ENCODE measurements at regions not wholly inside any gene's neighbourhood (a gene's known extent, or its start where the extent isn't known, plus 50 kb on each side); places are given as distances from the start of the nearest gene placed in this dataset.
A peak's percentile ranks its signal among the peaks of the same experiment; 100 is the strongest.

DNA sequence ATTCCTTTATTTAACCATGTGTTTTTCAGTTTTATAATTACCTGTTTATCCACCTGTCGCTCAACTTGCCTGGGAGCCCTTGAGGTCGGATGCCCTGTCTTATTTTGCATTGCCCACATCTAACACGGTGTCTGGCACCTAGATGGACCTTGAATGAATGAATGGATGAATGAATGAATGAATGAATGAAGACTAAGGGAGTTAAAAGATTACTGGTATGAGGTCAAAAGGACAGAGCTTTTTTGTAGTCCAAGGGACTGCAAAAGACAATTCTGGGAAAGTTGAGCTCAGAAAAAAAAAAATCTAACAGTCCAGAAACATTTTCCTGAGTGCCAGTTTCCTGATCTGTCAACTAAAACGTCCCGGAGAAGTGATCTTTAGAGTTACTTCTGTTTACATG lies 244.6 kb upstream of the MYOCD start:
- no peak for FAIRE-seq
- Histone ChIP-seq H3K27me3 (ENCODE audit: control insufficient read depth in 3 of 3, insufficient read depth in 3 of 3, low read length in 3 of 3) (no peaks in the 10 kb centered on the region), H3K9me3 (ENCODE audit: control insufficient read depth in 2 of 2, insufficient read depth in 1 of 2, low read depth in 1 of 2, low read length in 1 of 2) (no peaks in the 10 kb centered on the region), H3K27ac (ENCODE audit: low read depth in 1 of 3, low read length in 2 of 3) (no peak overlapping the region), H3K36me3 (ENCODE audit: control insufficient read depth in 3 of 3, insufficient read depth in 2 of 3, low read depth in 1 of 3, low read length in 3 of 3) (no peaks in the 10 kb centered on the region), H3K4me3 (ENCODE audit: low read depth in 1 of 3, low read length in 3 of 3) (no peak overlapping the region), H3K4me1 (ENCODE audit: control insufficient read depth in 3 of 3, insufficient read depth in 2 of 3, low read depth in 1 of 3, low read length in 2 of 3) (no peaks in the 10 kb centered on the region)
- WGBS, 3 donors, result 57 to 59% (median 58%) methylated on average over 5 of the region's 5 CpGs
- no peak for DNase-seq

DNA sequence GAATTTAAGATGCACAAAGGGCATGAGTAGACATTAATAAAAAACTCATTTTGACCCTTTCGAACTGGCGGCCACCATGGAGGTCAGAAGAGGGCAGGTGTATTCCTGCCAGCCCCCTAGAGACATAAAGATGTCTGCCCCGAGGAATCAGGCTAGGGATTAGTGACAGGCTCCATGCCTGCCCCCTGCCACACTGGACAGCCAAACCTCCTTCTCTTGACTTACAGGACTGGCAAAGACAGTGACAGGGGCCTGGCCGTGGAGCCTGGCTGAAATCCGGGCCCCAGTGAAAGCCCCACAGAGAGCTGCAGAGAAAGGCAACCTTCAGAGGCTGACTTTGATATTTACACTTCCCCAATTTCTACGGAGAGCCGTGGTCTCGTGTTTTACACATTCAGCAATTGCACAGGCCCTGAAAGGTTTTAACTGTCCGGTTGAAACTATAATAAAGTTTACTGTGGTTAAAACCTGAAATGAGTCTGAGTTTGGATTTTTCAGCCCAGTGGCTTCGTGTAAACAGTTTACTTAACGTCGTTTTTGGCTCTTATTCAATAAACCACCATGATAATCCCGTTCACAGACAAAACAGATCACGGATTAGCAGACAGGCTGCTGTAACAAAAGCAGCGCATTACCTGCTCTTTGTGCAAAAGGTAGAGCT lies 243.9 kb upstream of the MYOCD start:
- H3K4me1 ChIP-seq (ENCODE audit: control insufficient read depth in 3 of 3, insufficient read depth in 2 of 3, low read depth in 1 of 3, low read length in 2 of 3), result no peaks in the 10 kb centered on the region
- H3K36me3 ChIP-seq (ENCODE audit: control insufficient read depth in 3 of 3, insufficient read depth in 2 of 3, low read depth in 1 of 3, low read length in 3 of 3), result no peaks in the 10 kb centered on the region
- FAIRE-seq, result no peak
- no peak overlapping the region for H3K4me3 ChIP-seq (ENCODE audit: low read depth in 1 of 3, low read length in 3 of 3)
- no peaks in the 10 kb centered on the region for H3K27me3 ChIP-seq (ENCODE audit: control insufficient read depth in 3 of 3, insufficient read depth in 3 of 3, low read length in 3 of 3)
- H3K27ac ChIP-seq (ENCODE audit: low read depth in 1 of 3, low read length in 2 of 3), result peak overlapping the region in 1 of 3 donors; percentile 47
- no peaks in the 10 kb centered on the region for H3K9me3 ChIP-seq (ENCODE audit: control insufficient read depth in 2 of 2, insufficient read depth in 1 of 2, low read depth in 1 of 2, low read length in 1 of 2)
- no peak for DNase-seq
- 47 to 61% (median 54%) methylated on average over 15 of the region's 15 CpGs for WGBS, 3 donors

DNA sequence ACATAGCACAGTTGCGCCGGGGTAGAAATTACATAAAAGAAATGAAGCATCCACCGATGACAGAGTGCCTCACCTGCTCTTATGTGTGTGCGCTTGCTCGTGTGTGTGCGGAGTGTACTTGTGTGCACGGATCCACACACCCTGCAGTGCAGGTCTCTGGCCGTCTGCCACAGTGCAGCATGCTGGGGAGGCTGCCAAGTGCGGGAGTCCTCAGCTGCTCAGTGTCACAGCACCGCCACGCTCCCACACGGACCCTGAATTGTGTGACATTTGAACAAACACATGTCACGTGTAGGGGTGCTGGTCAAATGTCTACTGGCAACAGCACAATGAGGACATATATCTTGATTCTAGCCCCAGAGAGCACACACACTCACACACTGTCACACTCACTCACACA lies 243.0 kb upstream of the MYOCD start:
- DNase-seq (no peak), FAIRE-seq (no peak)
- Histone ChIP-seq H3K27me3 (ENCODE audit: control insufficient read depth in 3 of 3, insufficient read depth in 3 of 3, low read length in 3 of 3) (no peaks in the 10 kb centered on the region), H3K4me1 (ENCODE audit: control insufficient read depth in 3 of 3, insufficient read depth in 2 of 3, low read depth in 1 of 3, low read length in 2 of 3) (no peaks in the 10 kb centered on the region), H3K27ac (ENCODE audit: low read depth in 1 of 3, low read length in 2 of 3) (no peak overlapping the region), H3K9me3 (ENCODE audit: control insufficient read depth in 2 of 2, insufficient read depth in 1 of 2, low read depth in 1 of 2, low read length in 1 of 2) (no peaks in the 10 kb centered on the region), H3K36me3 (ENCODE audit: control insufficient read depth in 3 of 3, insufficient read depth in 2 of 3, low read depth in 1 of 3, low read length in 3 of 3) (no peaks in the 10 kb centered on the region), H3K4me3 (ENCODE audit: low read depth in 1 of 3, low read length in 3 of 3) (no peak overlapping the region)
- 72 to 81% (median 76%) methylated on average over 13 of the region's 13 CpGs for WGBS, 3 donors

DNA sequence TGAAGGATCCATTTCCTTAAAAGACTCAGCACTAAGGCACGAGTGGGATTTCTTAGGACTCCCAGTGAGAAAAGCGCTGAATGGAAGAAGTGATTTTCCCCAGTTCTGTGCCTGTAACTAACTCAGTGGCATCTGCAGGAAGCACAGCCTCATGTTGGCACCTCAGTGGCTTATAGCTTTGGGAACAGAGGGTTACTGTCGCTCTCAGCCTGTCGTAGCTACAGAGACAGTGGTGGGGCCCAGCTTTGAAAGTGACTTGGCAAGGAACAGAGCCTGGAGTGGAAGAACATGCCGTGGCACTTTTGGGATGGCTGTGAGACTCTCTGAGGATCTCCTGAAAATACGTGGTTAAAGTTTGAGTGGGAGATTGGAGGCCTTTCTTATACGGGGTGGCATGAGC lies 242.4 kb upstream of the MYOCD start:
- no peak overlapping the region for H3K27ac ChIP-seq (ENCODE audit: low read depth in 1 of 3, low read length in 2 of 3)
- no peaks in the 10 kb centered on the region for H3K4me1 ChIP-seq (ENCODE audit: control insufficient read depth in 3 of 3, insufficient read depth in 2 of 3, low read depth in 1 of 3, low read length in 2 of 3)
- FAIRE-seq, result no peak
- no peaks in the 10 kb centered on the region for H3K27me3 ChIP-seq (ENCODE audit: control insufficient read depth in 3 of 3, insufficient read depth in 3 of 3, low read length in 3 of 3)
- H3K4me3 ChIP-seq (ENCODE audit: low read depth in 1 of 3, low read length in 3 of 3), result no peak overlapping the region
- no peaks in the 10 kb centered on the region for H3K36me3 ChIP-seq (ENCODE audit: control insufficient read depth in 3 of 3, insufficient read depth in 2 of 3, low read depth in 1 of 3, low read length in 3 of 3)
- no peaks in the 10 kb centered on the region for H3K9me3 ChIP-seq (ENCODE audit: control insufficient read depth in 2 of 2, insufficient read depth in 1 of 2, low read depth in 1 of 2, low read length in 1 of 2)
- WGBS, 3 donors, result 83 to 89% (median 84%) methylated on average over 7 of the region's 7 CpGs
- no peak for DNase-seq

DNA sequence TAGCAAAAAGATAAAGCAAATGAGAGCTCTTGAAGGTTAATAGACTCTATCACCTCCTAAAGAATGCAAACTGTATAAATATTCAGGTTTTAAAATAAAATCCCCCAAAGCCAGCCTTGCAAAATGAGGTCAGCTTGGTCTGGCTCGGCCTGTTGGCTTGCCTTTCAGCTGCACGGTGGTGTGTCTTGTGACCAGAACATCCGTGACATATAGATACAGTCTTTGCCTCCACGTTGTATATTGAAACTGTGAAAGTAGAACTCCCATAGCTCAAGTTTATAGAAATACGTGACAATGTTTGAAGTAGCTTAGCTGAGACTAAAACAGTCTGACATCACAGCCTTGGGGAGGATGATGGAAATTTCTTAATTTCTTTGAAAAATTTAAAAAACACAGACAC lies 236.6 kb upstream of the MYOCD start:
- H3K4me1 ChIP-seq (ENCODE audit: control insufficient read depth in 3 of 3, insufficient read depth in 2 of 3, low read depth in 1 of 3, low read length in 2 of 3), result no peaks in the 10 kb centered on the region
- FAIRE-seq (no peak), DNase-seq (no peak)
- H3K4me3 ChIP-seq (ENCODE audit: low read depth in 1 of 3, low read length in 3 of 3), result no peak overlapping the region
- no peaks in the 10 kb centered on the region for H3K27me3 ChIP-seq (ENCODE audit: control insufficient read depth in 3 of 3, insufficient read depth in 3 of 3, low read length in 3 of 3)
- no peak overlapping the region for H3K27ac ChIP-seq (ENCODE audit: low read depth in 1 of 3, low read length in 2 of 3)
- H3K9me3 ChIP-seq (ENCODE audit: control insufficient read depth in 2 of 2, insufficient read depth in 1 of 2, low read depth in 1 of 2, low read length in 1 of 2), result no peaks in the 10 kb centered on the region
- 71 to 82% (median 77%) methylated on average over 5 of the region's 5 CpGs for WGBS, 3 donors
- no peaks in the 10 kb centered on the region for H3K36me3 ChIP-seq (ENCODE audit: control insufficient read depth in 3 of 3, insufficient read depth in 2 of 3, low read depth in 1 of 3, low read length in 3 of 3)

DNA sequence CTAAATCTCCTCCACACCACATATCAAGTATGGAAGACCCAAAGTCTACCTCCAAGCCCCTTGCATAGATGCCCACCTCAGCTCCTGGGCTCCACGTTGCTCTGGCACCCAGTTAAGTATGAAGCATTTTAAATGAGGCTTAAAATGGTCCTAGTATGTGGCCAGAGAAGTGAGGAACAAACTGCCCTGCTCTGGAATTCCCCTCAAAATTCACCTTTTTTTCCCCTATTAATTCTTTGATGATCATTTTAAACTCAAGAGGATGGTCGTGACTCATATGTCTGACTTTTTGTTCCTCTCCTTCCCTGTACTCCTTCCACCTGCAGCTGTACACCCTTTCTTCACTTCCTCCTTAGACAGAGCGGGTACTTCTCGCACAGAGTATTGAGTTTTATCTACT lies 234.5 kb upstream of the MYOCD start:
- H3K36me3 ChIP-seq (ENCODE audit: control insufficient read depth in 3 of 3, insufficient read depth in 2 of 3, low read depth in 1 of 3, low read length in 3 of 3), result no peaks in the 10 kb centered on the region
- no peaks in the 10 kb centered on the region for H3K9me3 ChIP-seq (ENCODE audit: control insufficient read depth in 2 of 2, insufficient read depth in 1 of 2, low read depth in 1 of 2, low read length in 1 of 2)
- no peak overlapping the region for H3K4me3 ChIP-seq (ENCODE audit: low read depth in 1 of 3, low read length in 3 of 3)
- H3K4me1 ChIP-seq (ENCODE audit: control insufficient read depth in 3 of 3, insufficient read depth in 2 of 3, low read depth in 1 of 3, low read length in 2 of 3), result no peaks in the 10 kb centered on the region
- DNase-seq, result no peak
- H3K27me3 ChIP-seq (ENCODE audit: control insufficient read depth in 3 of 3, insufficient read depth in 3 of 3, low read length in 3 of 3), result no peaks in the 10 kb centered on the region
- H3K27ac ChIP-seq (ENCODE audit: low read depth in 1 of 3, low read length in 2 of 3), result no peak overlapping the region
- no peak for FAIRE-seq
- WGBS, 3 donors, result 60 to 70% (median 63%) methylated on average over 4 of the region's 4 CpGs

DNA sequence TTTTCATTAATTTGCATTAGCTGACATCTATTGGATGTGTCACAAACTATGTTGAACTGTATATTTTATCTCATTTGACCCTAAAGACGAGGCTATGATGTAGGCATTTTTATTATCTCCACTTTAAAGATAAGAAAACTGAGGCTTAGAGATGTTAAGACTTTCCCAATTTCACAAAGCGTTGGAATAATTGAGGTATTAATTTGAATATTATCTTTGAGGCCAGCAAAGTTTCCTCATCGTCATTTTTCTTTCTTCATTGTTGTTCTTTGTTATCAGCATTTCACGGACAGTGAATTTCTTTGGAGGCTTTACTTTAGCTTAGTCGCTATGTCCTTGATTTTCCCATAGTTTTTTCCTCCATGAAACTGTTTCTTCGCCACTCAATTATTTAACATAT lies 227.5 kb upstream of the MYOCD start:
- Histone ChIP-seq H3K9me3 (ENCODE audit: control insufficient read depth in 2 of 2, insufficient read depth in 1 of 2, low read depth in 1 of 2, low read length in 1 of 2) (no peaks in the 10 kb centered on the region), H3K27ac (ENCODE audit: low read depth in 1 of 3, low read length in 2 of 3) (no peak overlapping the region), H3K4me1 (ENCODE audit: control insufficient read depth in 3 of 3, insufficient read depth in 2 of 3, low read depth in 1 of 3, low read length in 2 of 3) (no peaks in the 10 kb centered on the region), H3K4me3 (ENCODE audit: low read depth in 1 of 3, low read length in 3 of 3) (no peak overlapping the region), H3K36me3 (ENCODE audit: control insufficient read depth in 3 of 3, insufficient read depth in 2 of 3, low read depth in 1 of 3, low read length in 3 of 3) (no peaks in the 10 kb centered on the region), H3K27me3 (ENCODE audit: control insufficient read depth in 3 of 3, insufficient read depth in 3 of 3, low read length in 3 of 3) (no peaks in the 10 kb centered on the region)
- no peak for FAIRE-seq
- no peak for DNase-seq
- WGBS, 3 donors, result 58 to 77% (median 67%) methylated on average over 6 of the region's 6 CpGs

DNA sequence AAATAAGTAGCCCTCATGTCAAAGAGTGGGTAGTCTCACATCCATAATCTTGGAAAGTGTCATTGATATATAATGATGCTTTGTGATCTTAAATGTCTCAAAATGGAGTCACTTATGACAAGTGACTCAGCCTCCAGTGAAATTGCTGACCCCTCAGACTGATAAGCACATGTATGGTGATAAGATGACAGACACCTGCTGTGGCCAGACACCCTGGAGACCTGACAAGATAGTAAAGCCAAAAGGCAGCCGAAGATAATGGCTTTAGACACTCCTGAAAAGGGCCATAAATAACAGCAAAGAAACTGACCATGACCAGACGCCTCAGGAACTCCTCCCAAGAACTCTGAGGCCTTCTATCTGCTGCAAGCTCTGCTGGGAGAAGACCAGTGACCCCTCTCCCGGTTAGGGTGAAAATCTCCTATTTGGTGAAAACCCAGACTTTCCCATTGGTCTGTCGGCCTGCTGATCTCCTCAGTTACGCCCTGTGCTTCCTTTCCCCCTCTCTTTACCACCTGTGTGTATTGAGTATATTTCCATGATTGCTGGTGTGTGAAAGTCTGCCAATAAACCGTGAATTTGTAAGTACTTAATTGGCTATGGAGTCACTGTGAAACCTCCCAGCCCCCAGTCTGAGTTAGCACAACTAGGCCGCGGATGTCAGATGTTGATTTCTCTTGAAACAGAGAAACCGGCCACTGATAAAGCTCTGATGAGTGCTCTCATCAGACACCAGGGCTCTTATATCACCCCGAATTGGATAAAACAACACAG lies 226.7 kb upstream of the MYOCD start:
- no peak overlapping the region for H3K27ac ChIP-seq (ENCODE audit: low read depth in 1 of 3, low read length in 2 of 3)
- no peaks in the 10 kb centered on the region for H3K27me3 ChIP-seq (ENCODE audit: control insufficient read depth in 3 of 3, insufficient read depth in 3 of 3, low read length in 3 of 3)
- no peaks in the 10 kb centered on the region for H3K4me1 ChIP-seq (ENCODE audit: control insufficient read depth in 3 of 3, insufficient read depth in 2 of 3, low read depth in 1 of 3, low read length in 2 of 3)
- 65 to 70% (median 69%) methylated on average over 10 of the region's 10 CpGs for WGBS, 3 donors
- H3K9me3 ChIP-seq (ENCODE audit: control insufficient read depth in 2 of 2, insufficient read depth in 1 of 2, low read depth in 1 of 2, low read length in 1 of 2), result no peaks in the 10 kb centered on the region
- DNase-seq (no peak), FAIRE-seq (no peak)
- no peaks in the 10 kb centered on the region for H3K36me3 ChIP-seq (ENCODE audit: control insufficient read depth in 3 of 3, insufficient read depth in 2 of 3, low read depth in 1 of 3, low read length in 3 of 3)
- no peak overlapping the region for H3K4me3 ChIP-seq (ENCODE audit: low read depth in 1 of 3, low read length in 3 of 3)

DNA sequence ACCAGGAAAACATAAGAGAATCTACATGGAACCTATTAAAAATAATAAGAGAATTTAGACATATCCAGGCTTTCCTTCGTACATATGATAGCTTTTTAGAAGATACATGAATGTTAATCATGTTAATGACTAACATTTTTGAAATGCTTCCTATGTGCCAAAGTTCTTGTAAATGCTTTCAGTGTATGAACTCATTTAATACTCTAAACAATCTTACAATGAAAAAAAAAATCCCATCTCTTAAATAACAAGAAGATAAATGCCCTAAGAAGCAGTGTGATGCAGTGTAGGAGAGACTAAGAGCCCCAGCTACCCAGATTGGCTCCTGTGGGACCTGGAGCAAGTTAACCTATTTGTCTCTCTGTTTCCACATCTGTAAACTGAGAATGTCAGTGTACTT lies 220.4 kb upstream of the MYOCD start:
- no peak for FAIRE-seq
- Histone ChIP-seq H3K4me1 (ENCODE audit: control insufficient read depth in 3 of 3, insufficient read depth in 2 of 3, low read depth in 1 of 3, low read length in 2 of 3) (no peaks in the 10 kb centered on the region), H3K27me3 (ENCODE audit: control insufficient read depth in 3 of 3, insufficient read depth in 3 of 3, low read length in 3 of 3) (no peaks in the 10 kb centered on the region), H3K36me3 (ENCODE audit: control insufficient read depth in 3 of 3, insufficient read depth in 2 of 3, low read depth in 1 of 3, low read length in 3 of 3) (no peaks in the 10 kb centered on the region), H3K4me3 (ENCODE audit: low read depth in 1 of 3, low read length in 3 of 3) (no peak overlapping the region), H3K9me3 (ENCODE audit: control insufficient read depth in 2 of 2, insufficient read depth in 1 of 2, low read depth in 1 of 2, low read length in 1 of 2) (no peaks in the 10 kb centered on the region), H3K27ac (ENCODE audit: low read depth in 1 of 3, low read length in 2 of 3) (no peak overlapping the region)
- DNase-seq, result no peak
- WGBS, 3 donors, result 49 to 54% (median 54%) methylated on average over 1 of the region's 1 CpG
